ENCODE measurements at regions not wholly inside any gene's neighbourhood (a gene's known extent, or its start where the extent isn't known, plus 50 kb on each side); places are given as distances from the start of the nearest gene placed in this dataset.
"Not testable (repeated sequence)": the region's sequence is repeated elsewhere in the genome, so short reads cannot be mapped to it uniquely, and the experiment has no call there.

- DNase-seq, result not testable (repeated sequence)
Measured at GRCh38 chrX:137884813-137885212, 318.9 kb downstream of the ZIC3 start.

DNA sequence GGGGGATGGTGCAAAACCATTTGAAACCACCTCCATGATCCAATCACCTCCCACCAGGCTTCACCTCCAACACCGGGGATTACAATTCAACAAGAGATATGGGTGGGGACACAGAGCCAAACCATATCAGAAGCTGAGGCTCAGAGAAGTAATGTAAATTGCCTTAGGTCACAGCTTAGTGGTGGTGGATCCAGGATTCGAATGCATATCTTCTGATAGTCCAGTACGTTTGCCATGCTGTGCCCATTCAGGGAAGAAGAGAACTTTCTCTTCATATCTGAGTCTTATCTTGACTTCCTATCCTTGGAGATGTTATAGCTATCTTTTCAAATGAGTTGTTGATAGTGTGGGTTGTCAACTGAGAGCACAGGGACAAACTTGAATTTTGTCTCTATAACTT lies 325.5 kb downstream of the ZIC3 start:
- DNase-seq, result no peak

- no peak for DNase-seq
Measured at GRCh38 chrX:137896123-137896522, 330.2 kb downstream of the ZIC3 start.

DNA sequence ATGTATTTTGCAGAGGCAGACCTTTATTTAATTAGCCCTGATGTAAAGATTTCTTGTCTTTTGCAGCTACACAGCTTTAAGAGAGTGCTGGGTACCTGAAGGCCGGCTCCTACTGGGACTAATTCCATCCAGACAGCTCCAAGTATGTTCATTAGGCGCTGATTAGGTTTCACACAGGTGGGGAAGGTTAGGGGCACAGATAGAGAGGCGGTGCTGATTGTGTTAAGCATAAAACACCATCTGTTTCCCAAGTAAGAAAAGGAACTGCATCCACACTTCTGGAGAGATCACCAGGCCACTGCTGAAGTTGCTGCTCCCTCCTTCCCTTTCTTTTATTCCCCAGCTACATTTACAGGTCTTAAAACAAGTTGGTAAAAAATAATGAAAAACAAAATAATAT lies 349.5 kb downstream of the ZIC3 start:
- DNase-seq, result no peak

- no peak for DNase-seq
Measured at GRCh38 chrX:137916090-137916746, 350.3 kb downstream of the ZIC3 start.

- DNase-seq, result peak; percentile 45
Measured at GRCh38 chrX:137926090-137926489, 360.2 kb downstream of the ZIC3 start.

DNA sequence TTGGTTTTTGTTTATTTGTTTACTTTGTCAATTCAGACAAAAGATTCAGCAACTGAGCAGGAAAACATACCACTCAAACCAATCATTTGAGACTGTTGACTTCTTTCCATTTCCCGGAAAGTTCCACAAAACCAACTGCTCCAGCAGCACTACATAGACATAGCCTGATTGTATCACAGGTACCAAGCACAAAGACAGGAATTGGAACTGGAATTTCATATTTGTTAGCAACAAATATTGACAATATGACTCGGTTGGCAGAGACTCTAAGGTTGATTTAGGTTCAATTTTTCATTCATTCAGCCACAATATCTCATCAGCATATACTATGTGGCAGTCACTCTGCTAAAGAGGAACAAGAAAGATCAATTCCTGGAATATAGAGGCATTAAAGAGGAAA lies 364.0 kb downstream of the ZIC3 start:
- DNase-seq, result no peak

DNA sequence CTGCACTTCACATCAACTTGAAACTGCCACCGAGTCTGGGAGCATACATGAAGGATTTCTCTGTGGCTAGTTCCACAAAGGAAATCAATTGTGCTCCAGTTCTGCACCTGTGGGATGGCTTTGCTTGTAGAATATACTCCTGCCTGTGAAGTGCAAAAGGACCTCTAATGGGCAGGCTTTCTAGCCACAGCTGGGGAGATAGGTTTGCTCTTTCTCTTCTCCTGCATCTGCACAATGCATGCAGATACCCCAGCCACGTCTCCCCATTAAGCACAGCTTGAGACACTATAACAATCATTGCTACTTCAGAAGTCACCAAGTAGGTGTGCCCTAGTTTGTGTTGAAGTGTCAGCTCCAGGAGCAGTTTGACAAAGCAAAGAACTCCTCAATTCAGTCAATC lies 364.6 kb downstream of the ZIC3 start:
- no peak for DNase-seq

GRCh38 chrX:137934214-137934613 lies 368.3 kb downstream of the ZIC3 start:
- DNase-seq, result not testable (repeated sequence)

- DNase-seq, result not testable (repeated sequence)
Measured at GRCh38 chrX:137934887-137935286, 369.0 kb downstream of the ZIC3 start.

DNA sequence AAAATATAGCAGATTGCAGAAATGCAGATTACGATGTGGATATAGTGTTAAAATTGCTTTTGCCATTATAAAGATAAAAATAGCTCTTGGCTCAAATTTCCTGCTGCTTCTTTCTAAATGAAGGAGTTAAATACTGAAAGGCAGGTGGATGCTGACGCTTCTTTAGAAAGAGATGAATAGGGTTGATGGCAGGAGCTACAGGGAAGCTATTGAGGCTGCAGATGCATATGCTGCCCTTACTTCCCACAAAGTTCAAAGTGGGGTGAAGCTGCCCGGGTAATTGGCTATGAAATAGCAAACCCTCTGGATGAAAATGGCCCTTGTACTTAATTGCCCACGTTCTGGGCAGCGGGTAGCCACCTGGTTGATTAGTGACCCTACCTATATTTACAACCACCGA lies 379.5 kb downstream of the ZIC3 start:
- no peak for DNase-seq

GRCh38 chrX:137969191-137969590 lies 403.3 kb downstream of the ZIC3 start:
- DNase-seq, result no peak

GRCh38 chrX:137982472-137983172 lies 416.7 kb downstream of the ZIC3 start:
- no peak for DNase-seq

GRCh38 chrX:137988470-137988869 lies 422.5 kb downstream of the ZIC3 start:
- DNase-seq, result no peak

GRCh38 chrX:137998619-137999018 lies 432.7 kb downstream of the ZIC3 start:
- no peak for DNase-seq

DNA sequence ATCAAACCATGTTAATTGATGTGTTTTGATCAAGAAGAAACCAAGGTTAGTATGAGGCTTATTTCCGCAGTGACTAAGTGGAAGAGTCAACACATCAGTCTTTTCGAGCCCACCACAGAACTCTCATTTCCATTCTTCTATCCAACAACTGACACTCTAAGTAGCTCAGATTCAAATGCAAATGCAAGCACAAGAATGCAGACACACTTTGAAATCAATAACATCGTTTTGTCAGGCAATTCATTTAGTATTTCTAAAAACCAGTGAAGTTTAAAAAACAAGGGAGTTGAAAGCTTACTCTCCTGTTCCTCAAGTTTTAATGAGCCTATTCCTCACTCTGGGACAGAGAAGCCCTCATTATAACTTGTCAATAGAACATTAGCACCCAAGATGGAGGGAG lies 433.1 kb downstream of the ZIC3 start:
- no peak for DNase-seq

DNA sequence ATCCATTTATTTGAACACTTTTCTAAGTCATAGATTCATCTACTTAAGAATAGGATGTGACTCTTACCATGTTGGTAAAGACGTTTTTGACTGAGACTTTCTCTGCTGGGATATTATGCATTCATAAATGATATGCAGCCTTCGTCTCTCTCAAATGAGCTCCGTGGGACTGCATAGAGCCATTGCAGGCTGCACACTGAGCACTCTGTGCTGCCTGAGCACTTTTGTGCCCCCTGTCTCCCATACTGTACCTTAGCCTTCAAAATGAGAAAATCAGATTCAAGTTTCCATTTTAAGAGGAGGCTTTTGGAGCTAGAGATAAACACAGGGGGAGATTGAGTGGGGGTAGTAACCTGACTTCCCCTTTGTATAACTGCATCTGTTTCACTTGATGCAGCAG lies 433.6 kb downstream of the ZIC3 start:
- DNase-seq, result no peak

- no peak for DNase-seq
Measured at GRCh38 chrX:138001226-138001625, 435.3 kb downstream of the ZIC3 start.

DNA sequence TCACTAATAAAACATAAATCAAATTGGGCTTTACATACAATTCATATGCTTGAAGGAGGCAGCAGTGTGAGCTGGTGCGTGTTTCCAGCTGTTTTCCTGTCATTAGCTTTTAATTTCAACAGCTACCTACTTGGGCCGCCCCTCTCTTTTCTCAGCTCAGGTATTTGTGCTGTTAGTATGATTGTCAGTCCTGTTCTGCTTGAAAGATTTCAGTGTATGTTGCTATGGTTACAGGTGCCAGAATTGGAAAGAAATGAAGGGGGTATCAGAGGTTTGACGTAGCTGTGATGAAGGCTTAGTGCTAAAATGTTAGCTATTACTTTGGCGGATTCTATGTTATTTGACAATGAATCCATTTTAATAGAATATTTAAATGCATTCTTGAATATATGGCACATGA lies 440.3 kb downstream of the ZIC3 start:
- no peak for DNase-seq

DNA sequence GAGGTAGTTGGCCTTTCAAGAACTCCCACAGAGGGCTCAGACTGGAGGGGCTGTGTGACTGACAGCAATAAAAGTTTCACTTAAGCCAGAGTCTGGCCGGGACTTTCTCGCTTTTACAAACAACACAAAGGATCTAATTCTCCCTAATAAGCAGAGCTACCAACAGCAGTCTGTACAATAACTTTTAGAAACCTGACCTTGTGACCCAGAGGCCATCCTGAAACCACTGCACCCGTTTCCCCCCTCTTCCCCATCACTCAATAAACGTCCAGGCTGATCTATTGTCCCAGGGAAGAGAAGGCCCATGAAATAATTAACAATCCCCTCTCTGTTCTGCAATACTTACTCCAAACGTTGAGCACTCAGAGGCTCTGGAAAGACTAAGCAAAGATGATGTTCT lies 442.4 kb downstream of the ZIC3 start:
- peak; percentile 22 for DNase-seq

GRCh38 chrX:138011468-138011867 lies 445.5 kb downstream of the ZIC3 start:
- DNase-seq, result no peak

- DNase-seq, result no peak
Measured at GRCh38 chrX:138014577-138014976, 448.6 kb downstream of the ZIC3 start.

DNA sequence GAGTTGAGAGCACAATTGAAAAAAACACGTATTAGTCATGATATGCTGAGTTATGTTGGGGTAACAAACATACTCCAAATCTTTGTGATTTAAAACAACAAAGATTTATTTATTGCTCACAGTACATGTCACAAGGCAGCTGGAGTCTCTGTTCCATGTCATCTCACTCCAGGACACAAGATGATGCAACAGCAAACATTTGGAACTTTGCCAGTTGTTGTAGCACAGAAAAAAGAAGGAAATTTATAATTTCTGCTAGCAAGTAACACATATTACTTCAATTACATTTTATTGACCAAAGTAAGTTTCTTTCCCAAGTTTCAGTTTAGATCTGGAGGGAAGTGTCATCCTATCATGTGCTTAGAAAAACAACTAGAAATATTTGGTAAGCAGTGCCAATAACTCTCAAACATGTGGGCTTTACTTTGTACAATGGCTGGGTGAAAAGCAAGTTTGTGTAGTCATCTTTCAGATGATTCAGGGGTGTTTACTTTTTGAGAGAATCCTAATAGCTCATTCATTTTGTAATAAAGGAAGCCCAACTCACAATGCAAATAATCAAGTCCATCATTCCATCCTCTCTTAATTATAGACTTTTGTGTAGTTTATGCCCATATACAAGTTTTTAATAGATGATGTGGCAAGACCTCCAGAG lies 452.3 kb downstream of the ZIC3 start:
- DNase-seq, result no peak

- no peak for DNase-seq
Measured at GRCh38 chrX:138020941-138021340, 455.0 kb downstream of the ZIC3 start.

Data from retina (tissue), 1 donor.